BLaER1 (cell line): ENCODE measurements at regions not wholly inside any gene's neighbourhood (a gene's known extent, or its start where the extent isn't known, plus 50 kb on each side); places are given as distances from the start of the nearest gene placed in this dataset.

ENCODE experiments used
- H3K27ac ChIP-seq: shearing (Covaris generic); formaldehyde crosslinking; 2 replicates; pipeline ENCODE4 v1.8.1; 2022
- H3K27me3 ChIP-seq: shearing (Covaris generic); formaldehyde crosslinking; 2 replicates; pipeline ENCODE4 v1.8.1; 2022
- H3K36me3 ChIP-seq: shearing (Covaris generic); formaldehyde crosslinking; 2 replicates; pipeline ENCODE4 v1.8.1; 2022
- H3K4me1 ChIP-seq: shearing (Covaris generic); formaldehyde crosslinking; 2 replicates; pipeline ENCODE4 v1.8.1; 2022
- H3K4me2 ChIP-seq: shearing (Covaris generic); formaldehyde crosslinking; 2 replicates; pipeline ENCODE4 v1.8.1; 2022
- H3K4me3 ChIP-seq: shearing (Covaris generic); formaldehyde crosslinking; 2 replicates; pipeline ENCODE4 v1.8.1; 2022
- H3K9ac ChIP-seq: shearing (Covaris generic); formaldehyde crosslinking; 2 replicates; pipeline ENCODE4 v1.8.1; 2022
- H3K9me3 ChIP-seq: shearing (Covaris generic); formaldehyde crosslinking; 2 replicates; pipeline ENCODE4 v1.8.1; 2022
- H4K20me1 ChIP-seq: shearing (Covaris generic); formaldehyde crosslinking; 2 replicates; pipeline ENCODE4 v1.8.1; 2022
- Cebpa-rat ChIP-seq: shearing (Covaris generic); IDR thresholded peaks from 2 replicates; pipeline ENCODE4 v1.8.1; 2022

DNA sequence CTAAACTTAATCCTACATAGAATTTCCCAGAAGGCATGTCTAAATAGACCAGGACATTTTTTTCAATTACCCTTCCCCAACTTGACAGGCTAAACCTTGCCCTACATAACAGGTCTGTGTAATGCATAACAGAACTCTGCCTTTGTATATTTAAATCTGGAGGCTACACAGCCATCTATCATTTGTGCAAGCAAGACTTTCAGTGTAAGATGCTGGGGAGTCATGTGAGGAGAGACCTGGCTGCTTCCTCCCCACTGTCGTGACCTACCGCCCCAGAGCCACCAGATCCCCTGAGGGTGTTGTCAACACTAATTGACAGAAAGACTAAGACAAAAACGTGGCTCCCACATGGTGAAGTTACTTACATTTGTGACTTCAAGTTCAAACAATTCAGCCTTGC, 342.2 kb downstream of the PPARGC1A start:
- H3K27me3 ChIP-seq, result no peaks in the 10 kb centered on the region
- H3K4me1 ChIP-seq, result no peaks in the 10 kb centered on the region
- no peak overlapping the region for H3K9ac ChIP-seq
- no peaks in the 10 kb centered on the region for H4K20me1 ChIP-seq
- TF ChIP-seq Cebpa-rat, result no peak
- H3K27ac ChIP-seq, result no peak overlapping the region
- H3K9me3 ChIP-seq, result no peaks in the 10 kb centered on the region
- no peak overlapping the region for H3K4me3 ChIP-seq
- no peaks in the 10 kb centered on the region for H3K36me3 ChIP-seq
- H3K4me2 ChIP-seq, result no peak overlapping the region

- no peak for TF ChIP-seq Cebpa-rat
- H3K27me3 ChIP-seq, result no peaks in the 10 kb centered on the region
- no peak overlapping the region for H3K27ac ChIP-seq
- no peaks in the 10 kb centered on the region for H4K20me1 ChIP-seq
- H3K36me3 ChIP-seq, result no peaks in the 10 kb centered on the region
- H3K4me1 ChIP-seq, result no peaks in the 10 kb centered on the region
- H3K4me2 ChIP-seq, result no peak overlapping the region
- H3K9me3 ChIP-seq, result no peaks in the 10 kb centered on the region
- no peak overlapping the region for H3K9ac ChIP-seq
- H3K4me3 ChIP-seq, result no peak overlapping the region
These were observed 342.8 kb downstream of the PPARGC1A start for GRCh38 chr4:23547096-23547495.

DNA sequence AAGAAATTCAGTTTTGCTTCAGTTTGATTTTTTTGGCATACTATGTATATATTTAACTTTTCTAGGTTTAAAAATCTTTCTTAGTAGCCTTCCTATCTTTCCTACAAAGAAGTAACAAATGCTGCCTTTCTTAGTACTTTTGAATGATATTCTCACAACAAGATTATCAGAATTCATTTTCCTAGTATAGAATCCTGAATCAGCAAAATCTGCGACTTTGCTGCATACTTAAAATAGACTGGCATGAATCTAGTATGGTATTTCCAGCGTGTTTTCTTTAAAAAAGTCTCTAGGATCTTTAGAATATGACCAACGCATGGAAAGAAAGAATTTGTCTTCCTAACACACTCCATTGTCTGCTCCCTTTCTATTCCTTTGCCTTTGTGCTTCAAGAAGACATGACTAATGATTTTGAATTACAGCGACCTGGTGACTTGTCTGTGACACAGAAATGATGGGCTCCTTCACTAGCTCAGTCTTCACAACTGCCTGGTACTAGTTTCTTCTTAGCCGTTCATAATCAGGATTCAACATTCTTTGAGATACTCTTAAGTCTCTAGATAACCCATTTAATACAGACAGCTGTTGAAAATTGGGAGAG, 349.8 kb downstream of the PPARGC1A start:
- Histone ChIP-seq H3K4me2 (no peak overlapping the region), H3K9me3 (no peaks in the 10 kb centered on the region), H4K20me1 (no peaks in the 10 kb centered on the region), H3K36me3 (no peaks in the 10 kb centered on the region), H3K9ac (no peak overlapping the region), H3K27me3 (no peaks in the 10 kb centered on the region), H3K4me1 (no peaks in the 10 kb centered on the region), H3K4me3 (no peak overlapping the region), H3K27ac (no peak overlapping the region)
- no peak for TF ChIP-seq Cebpa-rat

DNA sequence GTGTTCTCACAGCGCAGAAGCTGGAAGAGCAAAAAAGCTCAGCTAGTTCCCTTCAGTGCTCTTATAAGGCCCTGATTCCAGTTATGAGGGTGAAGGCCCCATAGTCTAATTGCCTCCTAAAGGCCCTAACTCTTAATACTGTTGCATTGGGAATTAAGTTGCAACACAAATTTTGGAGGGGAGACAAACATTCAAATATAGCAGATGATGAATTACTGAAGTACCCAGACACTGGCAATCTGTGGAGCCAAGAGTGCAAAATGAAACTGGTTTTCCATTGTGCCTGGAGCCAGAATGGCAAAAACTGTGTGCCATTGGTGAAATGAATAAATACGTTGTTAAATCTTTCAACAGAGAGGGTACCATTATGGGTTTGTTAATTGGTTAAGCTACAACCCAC, 356.0 kb downstream of the PPARGC1A start:
- Histone ChIP-seq H3K4me3 (no peak overlapping the region), H3K27ac (no peak overlapping the region), H3K4me1 (no peaks in the 10 kb centered on the region), H3K4me2 (no peak overlapping the region), H4K20me1 (no peaks in the 10 kb centered on the region), H3K36me3 (no peaks in the 10 kb centered on the region), H3K9me3 (0 out of 2 replicates have a peak, but pooled peaks cover 2% of the 10 kb centered on the region), H3K27me3 (no peaks in the 10 kb centered on the region), H3K9ac (no peak overlapping the region)
- TF ChIP-seq Cebpa-rat, result no peak

- Histone ChIP-seq H3K27ac (no peak overlapping the region), H3K4me1 (no peaks in the 10 kb centered on the region), H3K4me2 (no peak overlapping the region), H4K20me1 (no peaks in the 10 kb centered on the region), H3K9ac (no peak overlapping the region), H3K27me3 (no peaks in the 10 kb centered on the region), H3K4me3 (no peak overlapping the region), H3K36me3 (no peaks in the 10 kb centered on the region), H3K9me3 (no peaks in the 10 kb centered on the region)
- TF ChIP-seq Cebpa-rat, result no peak
These were observed 373.1 kb downstream of the PPARGC1A start for GRCh38 chr4:23516716-23517115.

DNA sequence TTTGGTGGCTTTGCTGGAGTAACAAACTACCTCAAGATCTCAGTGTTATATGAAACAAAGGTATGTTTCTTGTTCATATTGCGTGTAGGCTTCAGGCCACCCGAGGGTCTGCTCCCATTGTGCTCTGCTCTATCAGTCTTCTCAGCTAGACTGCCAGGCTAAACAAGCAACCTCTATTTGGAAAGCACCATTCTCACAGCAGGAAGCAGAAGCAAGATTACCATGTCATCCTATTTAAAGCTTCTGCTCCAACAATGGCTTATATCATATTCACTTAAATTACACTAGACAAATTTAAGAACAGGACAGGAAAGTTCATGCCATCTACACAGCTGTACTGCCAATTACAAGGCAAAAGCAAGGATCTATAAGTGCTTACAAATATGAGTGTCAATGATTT, 385.8 kb downstream of the PPARGC1A start:
- Histone ChIP-seq H3K9ac (no peak overlapping the region), H3K4me1 (no peaks in the 10 kb centered on the region), H4K20me1 (no peaks in the 10 kb centered on the region), H3K4me3 (no peak overlapping the region), H3K27ac (no peak overlapping the region), H3K4me2 (no peak overlapping the region), H3K36me3 (no peaks in the 10 kb centered on the region), H3K9me3 (no peaks in the 10 kb centered on the region), H3K27me3 (no peaks in the 10 kb centered on the region)
- TF ChIP-seq Cebpa-rat, result no peak

- no peaks in the 10 kb centered on the region for H3K27me3 ChIP-seq
- TF ChIP-seq Cebpa-rat, result no peak
These were observed 388.9 kb downstream of the PPARGC1A start for GRCh38 chr4:23500894-23501449.

DNA sequence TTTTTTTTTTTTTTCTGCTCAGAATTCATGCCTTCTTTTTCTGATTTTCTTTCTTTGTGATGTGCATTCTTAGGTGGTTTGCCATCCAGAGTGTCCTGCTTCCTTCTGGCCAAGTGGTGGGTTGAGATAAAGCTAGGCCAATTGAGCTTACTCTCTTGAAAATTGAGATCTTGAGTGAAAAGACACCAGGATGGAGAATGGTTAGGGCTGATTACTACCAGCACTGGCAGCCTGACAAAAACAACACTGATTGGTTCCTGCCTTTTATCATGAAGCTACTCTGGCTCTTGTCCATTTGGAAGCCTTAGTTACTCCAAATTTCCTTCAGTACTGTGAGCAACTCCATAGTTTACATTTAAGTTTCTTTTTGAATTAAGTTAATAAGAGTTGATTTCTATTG, 404.0 kb downstream of the PPARGC1A start:
- H3K36me3 ChIP-seq, result no peaks in the 10 kb centered on the region
- no peak overlapping the region for H3K9ac ChIP-seq
- no peak overlapping the region for H3K4me2 ChIP-seq
- H3K4me1 ChIP-seq, result no peaks in the 10 kb centered on the region
- no peak for TF ChIP-seq Cebpa-rat
- no peaks in the 10 kb centered on the region for H3K27me3 ChIP-seq
- no peak overlapping the region for H3K4me3 ChIP-seq
- no peak overlapping the region for H3K27ac ChIP-seq
- H3K9me3 ChIP-seq, result no peaks in the 10 kb centered on the region
- no peaks in the 10 kb centered on the region for H4K20me1 ChIP-seq

More at GRCh38 chr4:23500894-23501449, 388.9 kb downstream of the PPARGC1A start:
- Histone ChIP-seq H3K27ac (no peak overlapping the region), H3K4me3 (no peak overlapping the region), H3K4me2 (no peak overlapping the region), H3K4me1 (no peaks in the 10 kb centered on the region), H3K9ac (no peak overlapping the region), H3K36me3 (no peaks in the 10 kb centered on the region), H3K9me3 (peaks cover 1% of the 10 kb centered on the region; the same call in 1 of the 2 replicates), H4K20me1 (no peaks in the 10 kb centered on the region)

DNA sequence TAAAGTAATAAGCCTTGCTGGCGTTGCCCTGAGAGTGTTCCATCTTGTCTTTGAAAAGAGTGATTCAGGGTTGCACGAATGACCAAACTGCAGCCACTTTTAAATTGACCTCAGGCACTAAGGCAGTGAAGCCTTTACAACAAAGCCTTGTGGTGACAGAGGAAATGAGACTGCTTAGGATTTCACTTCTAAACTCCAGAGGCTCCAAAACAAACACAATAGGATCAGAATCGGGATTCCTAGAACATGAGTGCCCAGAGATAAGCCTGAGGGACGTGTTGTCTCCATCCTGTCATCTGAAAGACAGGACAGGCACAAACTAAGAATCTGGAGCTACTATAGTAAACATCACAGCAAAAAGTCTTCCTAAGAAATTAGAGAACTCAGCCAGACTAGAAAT, 405.2 kb downstream of the PPARGC1A start:
- Histone ChIP-seq H3K9me3 (no peaks in the 10 kb centered on the region), H4K20me1 (no peaks in the 10 kb centered on the region), H3K9ac (no peak overlapping the region), H3K4me2 (no peak overlapping the region), H3K27me3 (no peaks in the 10 kb centered on the region), H3K27ac (no peak overlapping the region), H3K4me1 (no peaks in the 10 kb centered on the region), H3K36me3 (no peaks in the 10 kb centered on the region), H3K4me3 (no peak overlapping the region)
- no peak for TF ChIP-seq Cebpa-rat

DNA sequence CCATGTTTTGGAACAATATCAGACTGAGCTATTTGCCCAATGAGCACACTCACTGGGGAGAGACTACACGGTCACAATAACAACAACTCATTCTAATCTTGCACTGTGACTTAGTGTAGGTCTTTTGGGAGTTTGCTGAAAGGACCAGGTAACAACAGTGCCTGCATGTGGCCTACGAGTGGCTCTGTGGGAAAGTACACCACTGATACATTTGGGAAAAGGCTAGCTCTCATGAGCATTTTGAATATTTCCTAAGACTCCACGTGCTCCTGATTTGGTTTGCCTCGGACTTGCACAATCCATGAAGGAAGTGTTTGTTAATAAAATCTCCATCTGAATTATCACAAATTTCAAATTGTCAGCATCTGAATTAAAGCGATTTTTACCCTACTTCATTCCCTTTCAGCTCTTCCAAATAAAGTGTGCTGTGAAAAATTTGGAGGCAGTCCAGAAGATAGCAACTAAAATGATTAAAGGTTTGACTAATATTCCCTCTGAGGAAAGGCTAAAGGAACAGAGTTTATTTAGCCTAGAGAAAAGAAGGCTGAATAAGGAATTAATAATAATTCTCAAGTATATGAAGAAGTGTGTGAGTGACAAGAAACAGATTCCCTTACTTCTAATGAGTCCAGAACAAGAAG, 406.4 kb downstream of the PPARGC1A start:
- Histone ChIP-seq H3K4me3 (no peak overlapping the region), H3K27me3 (no peaks in the 10 kb centered on the region), H3K27ac (no peak overlapping the region), H3K4me1 (no peaks in the 10 kb centered on the region), H3K4me2 (no peak overlapping the region), H3K36me3 (no peaks in the 10 kb centered on the region), H4K20me1 (no peaks in the 10 kb centered on the region), H3K9me3 (no peaks in the 10 kb centered on the region), H3K9ac (no peak overlapping the region)
- TF ChIP-seq Cebpa-rat, result no peak
